Fibroblast of the aortic adventitia (primary cell): ENCODE measurements at regions not wholly inside any gene's neighbourhood (a gene's known extent, or its start where the extent isn't known, plus 50 kb on each side); places are given as distances from the start of the nearest gene placed in this dataset.
A peak's percentile ranks its signal among the peaks of the same experiment; 100 is the strongest.

ENCODE experiments used
- DNase-seq: peaks from one replicate; pipeline ENCODE4 v3.0.0-alpha.2; 2010; ENCODE audit warnings: low read depth
- H3K4me3 ChIP-seq: 2 replicates; pipeline ENCODE4 v1.5.1; 2011; ENCODE audit warnings: low read depth, mild to moderate bottlenecking, control low read depth, low read length, moderate library complexity
- TF ChIP-seq, protein P1 (sequence below): IDR thresholded peaks from 2 replicates; pipeline ENCODE4 v1.5.1; 2011; ENCODE audit warnings: mild to moderate bottlenecking, low read length, control low read depth, inconsistent platforms; ENCODE audit not compliant: insufficient read depth

DNA sequence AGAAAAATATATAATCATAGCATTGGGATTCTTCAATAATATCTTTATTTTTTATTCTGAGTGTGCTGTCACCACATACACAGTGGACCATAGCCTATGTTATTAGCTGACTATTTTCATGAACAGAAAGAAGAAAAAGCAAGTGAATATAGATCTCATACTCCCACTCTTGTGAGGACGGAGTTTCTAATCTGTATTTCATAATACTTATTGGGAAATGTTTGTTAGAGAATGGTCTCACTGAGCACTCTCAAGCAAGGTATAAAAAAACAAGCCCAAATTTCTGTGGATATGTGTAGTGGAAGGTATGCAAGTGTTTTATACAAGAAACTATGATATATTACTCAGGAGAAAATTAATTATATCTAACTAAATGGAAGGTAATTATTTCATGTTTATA is 1218.1 kb downstream of the SLITRK1 start:
- TF ChIP-seq, protein P1, sequence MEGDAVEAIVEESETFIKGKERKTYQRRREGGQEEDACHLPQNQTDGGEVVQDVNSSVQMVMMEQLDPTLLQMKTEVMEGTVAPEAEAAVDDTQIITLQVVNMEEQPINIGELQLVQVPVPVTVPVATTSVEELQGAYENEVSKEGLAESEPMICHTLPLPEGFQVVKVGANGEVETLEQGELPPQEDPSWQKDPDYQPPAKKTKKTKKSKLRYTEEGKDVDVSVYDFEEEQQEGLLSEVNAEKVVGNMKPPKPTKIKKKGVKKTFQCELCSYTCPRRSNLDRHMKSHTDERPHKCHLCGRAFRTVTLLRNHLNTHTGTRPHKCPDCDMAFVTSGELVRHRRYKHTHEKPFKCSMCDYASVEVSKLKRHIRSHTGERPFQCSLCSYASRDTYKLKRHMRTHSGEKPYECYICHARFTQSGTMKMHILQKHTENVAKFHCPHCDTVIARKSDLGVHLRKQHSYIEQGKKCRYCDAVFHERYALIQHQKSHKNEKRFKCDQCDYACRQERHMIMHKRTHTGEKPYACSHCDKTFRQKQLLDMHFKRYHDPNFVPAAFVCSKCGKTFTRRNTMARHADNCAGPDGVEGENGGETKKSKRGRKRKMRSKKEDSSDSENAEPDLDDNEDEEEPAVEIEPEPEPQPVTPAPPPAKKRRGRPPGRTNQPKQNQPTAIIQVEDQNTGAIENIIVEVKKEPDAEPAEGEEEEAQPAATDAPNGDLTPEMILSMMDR: no peak
- no peak for DNase-seq
- no peak overlapping the region for H3K4me3 ChIP-seq

GRCh38 chr13:82661126-82661525 is 1221.1 kb downstream of the SLITRK1 start:
- TF ChIP-seq, protein P1: no peak
- no peak for DNase-seq
- H3K4me3 ChIP-seq: no peak overlapping the region

- TF ChIP-seq, protein P1: no peak
- H3K4me3 ChIP-seq: no peak overlapping the region
- no peak for DNase-seq
Observed at GRCh38 chr13:82658811-82659210, 1223.5 kb downstream of the SLITRK1 start.

GRCh38 chr13:82657471-82657870 is 1224.8 kb downstream of the SLITRK1 start:
- DNase-seq: no peak
- TF ChIP-seq, protein P1: no peak

DNA sequence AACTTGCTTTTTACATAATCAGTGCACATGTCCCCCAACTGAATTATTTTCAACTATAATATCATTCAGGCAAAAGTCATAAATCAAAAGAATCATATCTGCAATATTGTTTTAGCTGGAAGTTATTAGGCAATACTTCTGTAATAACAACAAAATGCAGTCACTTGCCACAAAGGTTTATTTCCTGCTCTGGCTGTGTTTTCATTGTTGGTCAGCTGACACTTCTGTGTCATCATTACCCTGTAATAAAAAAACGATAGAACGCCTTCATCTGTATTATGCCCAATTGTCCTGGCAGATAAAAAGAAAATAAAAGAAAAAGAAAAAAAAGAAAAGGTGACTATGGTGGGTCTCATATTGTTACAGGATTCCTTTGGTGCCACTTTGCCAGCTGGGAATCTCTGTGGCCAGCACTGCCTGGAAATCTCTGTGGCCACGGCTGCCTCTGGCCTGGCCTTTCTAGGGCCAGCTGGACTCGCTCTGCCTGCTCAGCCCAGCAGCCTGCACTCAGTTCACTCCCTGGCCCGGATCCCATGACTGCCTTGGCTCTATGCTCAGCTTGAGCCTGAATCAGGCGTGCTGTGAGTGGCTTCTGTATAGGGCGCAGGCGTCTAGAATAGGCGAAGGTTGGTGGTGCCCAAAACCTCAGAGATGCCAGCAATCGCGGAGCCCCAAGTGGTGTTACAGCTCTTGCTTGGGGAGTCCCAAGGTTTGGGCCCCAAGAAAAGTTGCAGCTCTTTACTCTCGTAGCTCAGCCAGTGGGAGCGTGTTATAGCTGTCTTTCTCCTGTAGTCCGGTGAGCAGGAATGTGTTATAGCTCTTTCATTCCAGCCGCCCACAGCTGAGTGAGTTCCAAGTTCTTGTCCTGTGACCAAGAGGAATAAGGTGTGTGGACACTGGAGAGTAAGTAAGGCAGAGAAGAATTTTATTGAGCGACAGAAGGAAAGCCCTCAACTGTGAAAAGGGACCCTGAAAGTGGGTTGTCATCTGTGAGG is 1227.1 kb downstream of the SLITRK1 start:
- no peak overlapping the region for H3K4me3 ChIP-seq
- DNase-seq: peak; percentile 86
- TF ChIP-seq, protein P1: peak; percentile 4

More at GRCh38 chr13:82657471-82657870, 1224.8 kb downstream of the SLITRK1 start:
- H3K4me3 ChIP-seq: no peak overlapping the region

DNA sequence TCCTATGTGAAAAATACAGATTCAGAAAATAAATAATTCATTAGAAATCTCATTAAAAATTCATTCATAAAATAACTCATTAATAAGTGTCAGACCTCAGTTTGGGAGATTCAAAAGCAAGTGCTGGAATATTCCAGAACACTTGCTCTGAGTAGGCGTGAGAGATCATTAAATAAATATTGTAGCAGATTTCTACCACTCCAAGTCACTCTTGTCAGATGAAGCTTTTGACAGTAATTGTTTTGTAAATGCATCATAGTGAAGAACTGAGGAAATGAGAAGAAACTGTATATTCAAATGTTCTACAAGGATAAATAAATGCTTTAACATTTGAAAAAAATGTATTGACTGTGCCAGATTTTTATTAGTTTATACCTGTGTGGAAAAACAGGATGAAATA is 1228.1 kb downstream of the SLITRK1 start:
- TF ChIP-seq, protein P1: no peak
- no peak overlapping the region for H3K4me3 ChIP-seq
- DNase-seq: no peak
